Ovary (tissue), 7 donors: ENCODE measurements at regions not wholly inside any gene's neighbourhood (a gene's known extent, or its start where the extent isn't known, plus 50 kb on each side); places are given as distances from the start of the nearest gene placed in this dataset.
"Not testable (repeated sequence)": the region's sequence is repeated elsewhere in the genome, so short reads cannot be mapped to it uniquely, and the experiment has no call there.

Experiments used
- DNase-seq, 5 donors: peaks; one replicate each; pipeline ENCODE4 v3.0.0-alpha.2; 2019 to 2020
- H3K27ac ChIP-seq, 2 donors: fragments of 200-600 bp; one replicate each; pipeline versions ENCODE4 v1.5.1 to v1.8.0; 2019 to 2022
- H3K27me3 ChIP-seq: fragments of 200-600 bp; one replicate; pipeline ENCODE4 v1.8.0; 2022
- H3K36me3 ChIP-seq: fragments of 200-600 bp; sonication (generic); one replicate; pipeline ENCODE4 v1.5.1; 2019
- H3K4me1 ChIP-seq: one replicate; pipeline ENCODE4 v1.8.1; 2013; ENCODE audit warnings: mild to moderate bottlenecking, moderate library complexity; ENCODE audit not compliant: insufficient read depth
- H3K4me3 ChIP-seq: fragments of 200-600 bp; sonication (generic); one replicate; pipeline ENCODE4 v1.5.1; 2017
- H3K9me3 ChIP-seq, 2 donors: fragments of 200-600 bp in 1 of 2; sonication (generic) in 1 of 2; one replicate each; pipeline versions ENCODE4 v1.5.1 to v1.8.1; 2013 to 2019; ENCODE audit warnings: mild to moderate bottlenecking in 1 of 2, moderate library complexity in 1 of 2
- CTCF ChIP-seq, 3 donors: fragments of 450-650 bp in 2 of 3; fragments of 200-600 bp in 1 of 3; IDR thresholded peaks; one replicate each; pipeline versions ENCODE4 v1.5.1 to v1.8.0; 2016 to 2022; ENCODE audit warnings: antibody characterized with exemption in 3 of 3, mild to moderate bottlenecking in 1 of 3
- EP300 ChIP-seq: sonication (generic); formaldehyde crosslinking; IDR thresholded peaks from one replicate; pipeline ENCODE4 v1.6.1; 2017; ENCODE audit warnings: antibody characterized with exemption
- POLR2A ChIP-seq: fragments of 450-650 bp; IDR thresholded peaks from one replicate; pipeline ENCODE4 v1.6.1; 2017; ENCODE audit warnings: antibody characterized with exemption, mild to moderate bottlenecking, moderate library complexity
- WGBS, 3 donors: extraction: QIAGEN DNeasy Blood & Tissue Kit in 1 of 3; methylation state at CpG; one replicate each; pipeline versions ENCODE4 v1.1.5 to v1.1.7; 2013 to 2017; 5-methylcytosine and 5-hydroxymethylcytosine counted together
- intact Hi-C, 4 donors: fragments of 100-400 bp; cut with DNase I; formaldehyde crosslinking; loops; one replicate each; pipeline versions ENCODE4 v1.11.0 to v1.15.1; 2022 to 2023
- donor health status: DM: no; HTN: no; CAD: no; lungs with moderate emphysema.
- donor health status: DM: no; HTN: no; CAD: no.
- donor health status: Bipolar disorder and iron deficiency.
- donor health status: DM: no; HTN: no; CAD: no.
- donor health status: DM: yes; HTN: yes; CAD: no.

GRCh38 chr5:136814619-136815378 lies 449.5 kb upstream of the TRPC7 start:
- H3K4me3 ChIP-seq, result no peak overlapping the region
- no peak for DNase-seq
- no peaks in the 10 kb centered on the region for H3K4me1 ChIP-seq
- H3K27ac ChIP-seq, result no peak overlapping the region
- 60 to 63% (median 62%) methylated on average over 11 of the region's 11 CpGs for WGBS, 3 donors
- no peaks in the 10 kb centered on the region for H3K9me3 ChIP-seq
- intact Hi-C loops, result no loop called here
- H3K36me3 ChIP-seq, result no peaks in the 10 kb centered on the region
- H3K27me3 ChIP-seq, result no peaks in the 10 kb centered on the region
- TF ChIP-seq EP300 (no peak), CTCF (IDR thresholded peaks at IDR 0.05) (no peak), POLR2A (no peak)

- H3K27me3 ChIP-seq, DNase-seq, H3K9me3 ChIP-seq, H3K4me1 ChIP-seq, intact Hi-C loops, H3K36me3 ChIP-seq, H3K4me3 ChIP-seq, H3K27ac ChIP-seq: not testable (repeated sequence)
- 70 to 87% (median 71%) methylated on average over 2 of the region's 2 CpGs for WGBS, 3 donors
Observed at GRCh38 chr5:136812270-136812669, 446.9 kb upstream of the TRPC7 start.

GRCh38 chr5:136811551-136811950 lies 446.2 kb upstream of the TRPC7 start:
- no peak for DNase-seq
- TF ChIP-seq CTCF (IDR thresholded peaks at IDR 0.05), result no peak
- TF ChIP-seq POLR2A, result no peak
- no peak for TF ChIP-seq EP300

GRCh38 chr5:136811086-136811485 lies 445.7 kb upstream of the TRPC7 start:
- no peaks in the 10 kb centered on the region for H3K27me3 ChIP-seq
- no peak for TF ChIP-seq CTCF (IDR thresholded peaks at IDR 0.05)
- no peak for TF ChIP-seq EP300
- no peak for TF ChIP-seq POLR2A

More at GRCh38 chr5:136811551-136811950, 446.2 kb upstream of the TRPC7 start:
- no peak overlapping the region for H3K27ac ChIP-seq
- no peaks in the 10 kb centered on the region for H3K27me3 ChIP-seq
- H3K4me1 ChIP-seq, result no peaks in the 10 kb centered on the region
- 72 to 79% (median 77%) methylated on average over 2 of the region's 2 CpGs for WGBS, 3 donors
- no peak overlapping the region for H3K4me3 ChIP-seq
- H3K36me3 ChIP-seq, result no peaks in the 10 kb centered on the region
- no peaks in the 10 kb centered on the region for H3K9me3 ChIP-seq
- intact Hi-C loops, result no loop called here

GRCh38 chr5:136810261-136810801 lies 445.0 kb upstream of the TRPC7 start:
- Histone ChIP-seq H3K4me1 (no peaks in the 10 kb centered on the region), H3K9me3 (no peaks in the 10 kb centered on the region), H3K27me3 (no peaks in the 10 kb centered on the region), H3K4me3 (no peak overlapping the region), H3K36me3 (no peaks in the 10 kb centered on the region), H3K27ac (no peak overlapping the region)
- TF ChIP-seq EP300 (no peak), CTCF (IDR thresholded peaks at IDR 0.05) (no peak), POLR2A (no peak)
- intact Hi-C loops, result no loop called here
- WGBS, 3 donors, result 7 to 11% (median 7%) methylated on average over 5 of the region's 5 CpGs
- DNase-seq, result no peak

More at GRCh38 chr5:136811086-136811485, 445.7 kb upstream of the TRPC7 start:
- H3K4me3 ChIP-seq, result no peak overlapping the region
- H3K27ac ChIP-seq, result no peak overlapping the region
- intact Hi-C loops, result no loop called here
- no peak for DNase-seq
- no peaks in the 10 kb centered on the region for H3K4me1 ChIP-seq
- 7 to 22% (median 14%) methylated on average over 3 of the region's 3 CpGs for WGBS, 3 donors
- no peaks in the 10 kb centered on the region for H3K36me3 ChIP-seq
- H3K9me3 ChIP-seq, result no peaks in the 10 kb centered on the region
